Endothelial cell of hepatic sinusoid (primary cell): ENCODE measurements at regions not wholly inside any gene's neighbourhood (a gene's known extent, or its start where the extent isn't known, plus 50 kb on each side); places are given as distances from the start of the nearest gene placed in this dataset.

Experiments
- in situ Hi-C: cut with HindIII; loops from 2 replicates; pipeline ENCODE4 v1.10.0; 2017; ENCODE audit warnings: low sequenced_read_pairs

DNA sequence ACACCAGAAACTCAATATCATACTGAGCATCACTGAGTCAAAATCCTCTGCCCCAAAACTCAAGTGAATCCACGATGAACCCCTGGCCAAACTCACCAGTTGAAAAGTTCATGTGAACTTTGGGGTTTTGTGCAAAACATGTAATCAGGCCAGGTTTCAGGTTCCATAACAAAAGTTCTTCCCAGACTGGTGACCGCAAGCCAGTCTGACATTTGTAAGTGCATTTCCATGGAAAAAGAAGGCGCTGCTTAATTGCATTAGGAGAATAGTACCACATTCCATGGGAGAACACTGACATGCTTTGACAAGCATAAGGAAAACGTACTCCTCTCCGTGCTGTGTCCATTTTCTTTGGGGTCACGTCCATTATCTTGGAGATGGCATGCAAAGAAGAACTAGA, 567.0 kb downstream of the BNC2 start:
- in situ Hi-C loops = loop anchor here (5.0 kb wide), 1 partner anchor 51 kb away; no protein-coding TSS in a partner anchor

DNA sequence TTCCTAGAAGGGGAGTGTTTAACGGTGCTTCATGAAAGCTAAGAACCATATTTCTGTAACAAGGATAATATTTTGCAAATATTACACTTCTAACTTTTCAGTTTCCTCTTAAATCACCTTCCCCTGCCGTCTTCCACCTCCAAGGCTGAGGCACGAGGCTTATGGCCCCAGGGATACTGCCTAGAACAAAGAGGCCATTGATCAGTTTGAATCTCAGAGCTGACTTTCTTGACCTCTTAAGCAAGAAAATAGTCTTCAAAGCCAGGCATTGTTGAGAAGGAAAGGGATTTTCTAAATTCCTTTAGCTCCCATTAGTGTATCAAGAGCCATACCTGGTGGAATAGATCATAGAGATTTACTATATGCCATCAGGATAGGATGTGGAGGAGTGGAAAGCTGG, 566.2 kb downstream of the BNC2 start:
- in situ Hi-C loops = loop anchor here (5.0 kb wide), 1 partner anchor 52 kb away; no protein-coding TSS in a partner anchor

DNA sequence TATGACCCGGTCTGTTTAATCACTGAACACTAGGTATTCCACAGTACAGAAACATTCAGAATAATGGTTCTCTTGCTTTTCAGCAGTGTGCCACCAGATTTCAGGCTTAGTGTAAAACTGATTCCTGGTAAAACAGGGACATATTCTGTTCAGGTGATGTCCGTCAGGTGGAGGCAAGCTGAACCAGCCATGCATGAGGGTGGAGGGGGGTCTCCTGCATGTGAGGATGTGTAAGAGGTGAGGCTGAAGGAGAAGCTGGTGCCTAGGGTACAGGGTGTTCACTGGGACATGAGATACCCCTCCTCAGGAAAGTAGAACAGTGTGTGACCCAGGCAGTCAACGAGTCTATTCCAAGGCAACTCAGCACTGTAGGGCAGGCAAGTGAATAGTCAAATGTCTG, 563.9 kb downstream of the BNC2 start:
- in situ Hi-C loops = no loop called here

DNA sequence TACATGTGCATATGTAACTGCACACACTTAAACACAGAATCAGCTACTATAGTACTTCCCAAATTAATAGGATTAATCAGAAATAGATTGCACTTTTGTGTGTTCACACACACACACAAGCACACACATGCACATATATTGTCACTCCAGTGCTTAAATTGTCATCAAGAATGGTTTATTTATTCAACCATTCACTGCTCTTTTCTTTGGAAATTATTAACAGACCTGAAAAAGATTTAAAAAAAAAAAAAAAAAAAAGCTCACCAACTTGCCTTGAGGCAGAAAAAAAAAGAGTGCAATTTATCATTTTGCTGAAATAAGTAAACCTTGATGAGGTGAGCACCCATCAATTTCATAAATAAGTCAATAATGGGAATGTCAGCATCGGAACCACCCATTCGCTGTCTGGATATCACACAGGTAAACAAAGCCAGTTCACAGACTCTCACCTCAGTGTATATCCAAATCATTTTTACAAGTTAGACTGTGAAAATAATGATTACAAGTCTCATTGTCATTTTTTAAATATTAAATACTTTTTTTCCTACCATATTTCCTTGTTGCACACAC, 562.8 kb downstream of the BNC2 start:
- in situ Hi-C loops = no loop called here

DNA sequence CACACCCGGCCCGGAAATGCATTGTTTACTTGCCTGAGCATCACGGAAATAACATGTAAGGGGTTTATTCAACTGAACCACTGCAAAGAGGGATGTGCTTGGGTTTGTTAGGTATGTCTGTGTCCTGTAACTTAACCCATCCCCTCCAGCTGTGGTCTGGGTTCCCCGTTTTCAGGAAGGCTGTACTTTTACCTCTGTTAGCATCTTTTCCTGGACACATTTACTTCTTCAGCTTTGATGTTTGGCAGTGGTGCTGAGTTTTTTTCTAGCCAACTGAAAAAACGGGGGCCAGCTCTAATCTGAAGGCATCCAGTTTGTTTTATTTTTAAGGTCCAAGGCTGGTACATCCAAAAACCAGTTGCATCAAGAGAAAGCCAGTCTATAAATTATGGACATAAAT, 561.8 kb downstream of the BNC2 start:
- in situ Hi-C loops = no loop called here

DNA sequence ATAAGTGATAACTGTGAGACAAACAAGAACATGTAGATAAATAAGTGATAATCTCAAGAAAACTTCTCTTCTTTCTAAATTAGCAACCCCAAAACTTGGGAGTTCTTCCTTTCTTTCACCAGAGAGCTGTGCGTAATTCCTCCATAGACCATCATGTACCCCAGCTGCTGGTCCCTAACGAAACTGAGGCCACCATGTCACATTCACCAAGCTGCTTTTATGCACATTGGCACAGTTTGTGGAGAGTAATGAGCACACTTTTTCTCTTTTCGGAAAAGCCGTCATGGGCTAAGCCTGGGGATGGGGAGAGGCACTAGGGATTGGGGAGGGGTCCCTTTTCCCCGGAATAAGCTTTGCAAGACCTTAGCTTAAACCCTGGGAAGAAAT, 561.4 kb downstream of the BNC2 start:
- in situ Hi-C loops = no loop called here

DNA sequence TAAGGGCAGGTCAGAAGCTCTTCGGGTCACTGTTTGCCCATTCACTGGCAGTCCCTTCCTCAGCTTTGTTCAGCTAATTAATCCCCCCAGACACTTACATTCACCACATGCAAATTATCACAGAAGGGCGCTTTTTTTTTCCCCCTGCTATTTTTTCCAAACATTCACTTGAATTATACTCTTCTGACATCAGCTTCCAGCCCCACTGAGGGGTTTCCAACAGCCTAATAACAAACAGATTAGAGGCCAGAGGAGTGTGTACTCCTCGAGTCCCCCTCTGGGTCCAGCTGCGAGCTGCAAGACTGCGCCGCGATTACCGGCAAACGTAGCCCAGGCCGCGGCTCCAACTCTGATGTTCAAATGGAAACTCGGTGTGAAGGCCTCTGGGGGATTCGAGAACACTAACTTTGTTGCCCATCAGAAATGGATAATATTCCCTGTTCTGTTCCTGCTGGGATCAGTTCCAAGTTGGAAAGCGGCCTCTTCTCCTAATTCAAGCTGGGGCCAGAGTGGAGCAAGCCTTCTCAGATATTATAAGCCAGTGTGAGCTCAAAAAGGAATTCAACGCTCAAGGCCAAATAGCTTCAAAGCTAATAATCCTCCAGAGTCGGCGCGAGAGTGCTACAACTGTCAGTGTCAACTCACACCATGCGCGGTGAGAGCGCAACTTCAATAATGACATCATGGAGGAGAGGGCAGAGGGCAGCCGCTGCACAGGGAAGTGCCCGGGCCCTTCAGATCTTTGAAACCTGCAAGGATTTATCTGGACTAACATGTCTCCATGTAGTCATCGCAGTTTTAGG, 560.8 kb downstream of the BNC2 start:
- in situ Hi-C loops = no loop called here

DNA sequence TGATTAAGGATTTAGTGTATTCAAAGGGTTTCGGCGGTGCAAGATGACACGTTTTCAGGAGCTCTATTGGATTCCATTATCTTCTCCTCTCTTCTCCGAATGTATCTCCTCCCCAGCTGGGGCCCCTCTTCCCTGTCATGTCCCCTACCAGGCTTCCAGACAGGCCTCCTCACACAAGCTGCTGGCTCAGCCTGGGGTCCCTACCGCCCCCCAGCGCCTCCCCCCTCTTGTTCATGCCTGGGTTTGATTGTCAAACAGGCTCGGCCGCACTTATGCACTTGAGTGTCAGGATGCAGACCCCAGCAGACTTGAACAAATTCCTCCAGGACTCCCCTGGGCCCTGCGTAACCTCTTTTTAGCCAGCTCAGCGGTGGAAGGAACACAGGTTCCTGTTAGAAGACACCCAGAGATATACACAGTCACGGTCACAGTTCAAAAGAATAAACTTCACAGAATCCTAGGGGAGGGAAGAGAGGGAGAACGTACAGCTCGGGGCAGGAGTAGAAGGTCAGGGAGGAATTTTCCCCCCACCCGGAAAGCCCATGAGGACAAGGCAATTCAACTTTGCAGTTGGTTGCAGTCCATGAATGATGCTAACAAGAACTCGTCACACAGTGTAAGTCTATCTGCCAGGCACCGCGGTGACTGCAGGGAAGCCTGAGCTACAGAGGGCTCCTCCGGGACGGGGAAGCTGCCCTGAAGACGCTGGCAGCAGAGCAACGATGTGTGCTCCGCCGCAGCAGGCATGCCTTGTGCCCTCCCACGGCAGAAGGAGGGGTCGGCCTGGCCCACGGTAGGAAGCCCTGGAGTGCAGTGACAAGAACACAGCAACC, 560.0 kb downstream of the BNC2 start:
- in situ Hi-C loops = no loop called here

DNA sequence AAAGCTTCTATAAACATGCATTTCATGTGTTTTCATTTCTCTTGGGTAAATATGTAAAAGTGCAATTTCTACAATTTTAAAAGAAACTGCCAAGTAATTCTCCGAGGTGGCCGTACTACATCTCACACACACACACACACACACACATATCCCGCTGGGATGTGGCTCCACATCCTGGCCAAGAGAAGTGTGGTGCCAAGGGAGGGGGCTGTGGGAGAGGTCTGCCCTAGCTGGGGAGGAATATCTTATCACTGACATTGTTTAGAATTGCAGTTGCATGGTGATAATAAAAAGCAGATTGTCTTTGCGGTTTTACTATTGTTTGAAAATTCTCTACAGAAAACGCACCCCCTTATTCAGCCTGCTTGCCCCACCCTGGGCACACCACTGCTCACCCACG, 558.4 kb downstream of the BNC2 start:
- in situ Hi-C loops = no loop called here

DNA sequence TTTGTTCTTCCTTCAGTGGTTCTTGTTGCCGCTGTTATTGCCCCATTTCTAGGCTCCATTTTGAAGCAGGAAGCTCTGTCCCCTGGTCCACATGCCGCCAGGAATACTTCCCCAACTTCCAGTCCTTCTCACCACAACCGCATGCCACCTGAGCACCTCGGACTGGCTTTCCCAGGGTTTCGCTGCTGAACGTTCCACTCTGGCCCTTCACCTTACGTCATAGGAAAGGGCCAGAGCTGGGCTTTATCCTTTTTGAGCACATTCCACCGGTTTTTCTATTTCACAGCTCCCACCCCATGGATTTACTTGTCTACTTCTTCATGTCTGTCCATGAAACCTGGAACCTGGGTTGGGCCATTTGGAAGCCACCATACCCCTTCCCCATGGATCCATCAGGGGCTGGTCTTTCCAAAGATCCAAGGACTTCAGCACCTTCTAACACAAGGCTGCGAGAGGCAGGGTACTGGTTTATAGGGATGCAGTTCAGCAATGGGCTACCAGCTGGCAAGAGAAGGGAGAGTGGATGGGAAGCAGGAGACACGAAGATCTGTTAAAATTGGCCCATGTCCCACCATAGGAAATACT, 557.4 kb downstream of the BNC2 start:
- in situ Hi-C loops = no loop called here

DNA sequence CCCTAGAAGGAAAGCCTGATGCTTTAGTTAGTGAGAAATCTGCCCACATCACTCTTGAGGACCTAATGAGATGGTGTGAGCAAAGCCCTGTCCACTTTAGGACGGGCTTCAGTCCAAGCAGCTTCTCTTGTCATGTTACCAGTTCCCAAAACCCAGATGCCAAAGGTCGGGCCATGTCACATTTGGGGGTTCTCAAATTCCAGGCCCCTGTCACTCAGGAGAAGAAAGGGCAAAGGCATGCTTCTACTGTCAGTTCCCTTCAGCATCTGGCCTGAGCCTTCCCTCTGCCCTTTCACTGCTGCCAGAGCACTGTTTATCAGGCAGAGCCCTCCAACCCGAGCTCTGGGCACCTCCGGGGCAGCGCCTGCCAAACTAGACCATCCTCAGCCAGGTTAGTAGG, 556.0 kb downstream of the BNC2 start:
- in situ Hi-C loops = no loop called here

DNA sequence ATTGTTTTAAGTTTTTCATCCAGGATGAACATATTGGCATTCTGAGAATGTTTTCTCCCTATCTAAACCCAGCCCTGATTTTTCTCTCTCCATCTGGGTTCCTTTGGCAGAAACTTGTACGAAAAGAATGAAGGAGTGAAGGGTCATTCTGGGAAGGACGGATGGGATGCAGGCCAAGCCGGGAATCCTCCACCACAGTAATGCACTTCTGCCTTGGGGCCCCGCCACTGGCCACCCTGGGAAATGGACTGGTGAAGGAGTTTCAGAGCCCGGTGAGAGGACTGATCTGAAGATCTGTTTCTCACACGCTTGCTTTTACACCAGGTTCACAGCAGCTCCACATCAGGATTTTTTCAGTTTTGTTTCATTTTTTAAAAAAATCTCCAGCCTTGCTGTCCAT, 554.8 kb downstream of the BNC2 start:
- in situ Hi-C loops = no loop called here

DNA sequence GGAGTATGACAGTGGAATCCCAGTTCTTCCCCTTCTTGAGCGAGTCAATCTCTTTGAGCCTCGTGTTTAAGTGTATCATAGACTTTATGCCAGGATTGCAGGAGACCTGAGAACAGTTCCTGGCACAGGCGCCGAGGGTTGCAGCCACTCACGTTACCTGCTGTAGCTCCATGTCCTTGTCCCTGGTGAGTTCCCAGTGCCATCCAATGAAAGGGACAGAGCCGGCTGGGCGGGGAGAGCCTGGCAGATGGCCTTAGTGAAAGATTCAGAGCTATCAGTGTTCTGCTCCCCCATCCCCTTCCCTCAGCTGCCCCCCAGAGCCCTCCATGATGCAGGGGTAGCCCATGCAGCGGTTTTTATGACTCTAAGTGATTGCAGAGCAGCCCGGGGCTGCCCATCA, 554.0 kb downstream of the BNC2 start:
- in situ Hi-C loops = no loop called here

DNA sequence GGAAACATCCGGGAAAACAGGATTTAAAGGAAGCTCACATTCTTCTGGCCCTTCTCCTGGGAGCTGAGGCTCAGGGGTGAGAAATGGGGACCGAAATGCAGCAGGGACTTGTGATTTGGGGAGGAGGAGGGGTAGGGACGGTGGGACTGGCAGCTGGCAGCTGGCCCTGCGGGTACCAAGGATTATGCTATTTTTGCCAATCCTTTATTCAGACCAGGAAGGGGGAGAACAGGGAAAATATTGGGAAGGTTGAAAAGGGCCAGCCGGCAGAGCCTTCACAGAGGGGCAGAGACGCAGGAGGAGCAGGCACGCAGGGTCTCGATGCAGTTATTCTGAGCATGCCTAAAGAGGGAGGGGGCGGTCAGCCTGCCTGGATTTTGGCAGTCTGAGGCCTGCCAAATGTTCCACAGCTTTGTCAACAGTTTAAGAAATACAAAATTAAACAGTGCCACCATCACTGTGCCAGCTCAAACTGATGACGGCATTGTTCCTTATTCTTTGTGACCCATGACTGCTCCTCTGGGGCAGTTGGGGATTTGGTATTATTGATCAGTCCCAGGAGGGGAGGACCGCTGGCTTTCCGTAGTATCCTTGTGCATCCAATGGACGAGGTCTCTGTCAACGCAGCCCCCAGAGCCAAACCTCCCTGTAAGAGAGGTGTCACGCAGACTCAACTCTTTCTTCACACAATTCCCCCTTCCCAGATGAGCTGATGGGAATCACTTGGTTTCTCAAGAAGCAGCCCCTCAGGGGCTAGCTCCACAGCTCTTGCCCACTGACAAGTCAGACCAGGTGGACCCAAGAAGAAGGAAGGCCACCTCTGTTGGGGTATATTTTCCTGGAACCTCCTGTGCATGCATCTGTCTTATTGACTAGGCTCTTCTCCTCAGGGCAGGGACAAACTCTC, 553.3 kb downstream of the BNC2 start:
- in situ Hi-C loops = no loop called here

DNA sequence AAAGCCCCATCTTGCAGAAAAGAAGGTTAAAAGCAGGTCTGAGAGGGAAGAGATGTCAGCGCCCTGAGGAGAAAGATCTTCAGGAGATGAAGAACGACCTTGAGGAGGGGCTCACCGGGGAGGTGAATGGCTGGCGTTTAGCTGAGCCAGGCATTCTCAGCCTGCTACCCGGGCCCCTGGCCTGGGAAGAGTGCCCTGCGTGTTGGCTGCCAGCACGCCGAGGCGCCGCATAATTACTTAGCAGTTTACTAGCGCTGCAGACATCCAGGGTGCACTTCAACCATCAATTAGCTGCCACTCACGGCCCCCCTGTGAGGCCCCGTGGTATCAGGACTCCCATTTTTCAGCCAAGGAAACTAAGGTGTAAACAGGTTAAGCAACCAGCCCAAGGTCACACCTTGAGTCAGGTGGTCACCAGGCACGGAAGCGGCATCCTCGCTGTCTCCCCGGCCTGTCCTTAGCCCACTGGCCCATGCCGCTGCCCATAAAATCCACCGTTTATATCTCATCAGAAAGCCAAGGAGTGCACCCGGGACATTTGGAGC, 551.9 kb downstream of the BNC2 start:
- in situ Hi-C loops = no loop called here

DNA sequence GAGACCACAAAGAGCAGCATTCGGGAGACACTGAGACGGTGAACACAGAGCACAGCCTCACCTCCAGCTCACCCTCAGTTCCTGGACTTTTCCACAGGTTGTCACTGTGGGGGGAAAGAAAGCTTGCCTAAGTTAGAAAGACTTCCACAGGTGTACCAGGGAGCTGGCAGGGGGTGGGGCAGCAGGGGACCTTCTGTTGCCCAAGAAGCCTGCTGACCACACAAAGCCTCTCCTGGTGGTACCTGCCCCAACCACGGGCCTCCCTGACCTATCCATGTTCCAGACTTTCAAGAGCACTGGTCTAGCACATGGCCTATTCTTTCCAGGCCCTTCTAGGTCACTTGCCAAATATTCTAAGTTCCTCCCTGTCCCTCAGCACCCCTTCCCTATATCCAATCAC, 550.8 kb downstream of the BNC2 start:
- in situ Hi-C loops = no loop called here

DNA sequence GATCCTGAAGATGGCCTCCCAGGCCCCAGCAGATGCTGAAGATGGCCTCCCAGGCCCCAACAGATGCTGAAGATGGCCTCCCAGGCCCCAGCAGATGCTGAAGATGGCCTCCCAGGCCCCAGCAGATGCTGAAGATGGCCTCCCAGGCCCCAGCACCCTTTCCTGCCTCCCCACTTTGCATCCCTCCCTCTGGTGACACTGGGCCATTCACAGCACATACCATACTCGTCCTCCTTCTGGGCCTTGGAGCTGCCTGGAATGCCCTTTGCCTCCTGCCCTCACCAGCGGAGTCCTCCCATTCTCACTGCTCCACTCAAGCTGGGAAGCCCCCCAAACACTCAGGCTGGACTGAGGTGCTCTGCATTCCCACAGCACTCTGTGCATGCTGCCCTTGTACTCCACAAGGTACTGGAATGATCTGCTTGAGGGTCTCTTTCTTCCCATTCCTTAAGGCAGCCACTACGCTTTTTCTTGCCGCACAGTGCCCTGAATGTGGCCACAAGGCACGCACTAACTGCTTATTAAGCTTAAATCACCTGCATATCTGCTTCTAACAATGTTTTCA, 550.0 kb downstream of the BNC2 start:
- in situ Hi-C loops = no loop called here

DNA sequence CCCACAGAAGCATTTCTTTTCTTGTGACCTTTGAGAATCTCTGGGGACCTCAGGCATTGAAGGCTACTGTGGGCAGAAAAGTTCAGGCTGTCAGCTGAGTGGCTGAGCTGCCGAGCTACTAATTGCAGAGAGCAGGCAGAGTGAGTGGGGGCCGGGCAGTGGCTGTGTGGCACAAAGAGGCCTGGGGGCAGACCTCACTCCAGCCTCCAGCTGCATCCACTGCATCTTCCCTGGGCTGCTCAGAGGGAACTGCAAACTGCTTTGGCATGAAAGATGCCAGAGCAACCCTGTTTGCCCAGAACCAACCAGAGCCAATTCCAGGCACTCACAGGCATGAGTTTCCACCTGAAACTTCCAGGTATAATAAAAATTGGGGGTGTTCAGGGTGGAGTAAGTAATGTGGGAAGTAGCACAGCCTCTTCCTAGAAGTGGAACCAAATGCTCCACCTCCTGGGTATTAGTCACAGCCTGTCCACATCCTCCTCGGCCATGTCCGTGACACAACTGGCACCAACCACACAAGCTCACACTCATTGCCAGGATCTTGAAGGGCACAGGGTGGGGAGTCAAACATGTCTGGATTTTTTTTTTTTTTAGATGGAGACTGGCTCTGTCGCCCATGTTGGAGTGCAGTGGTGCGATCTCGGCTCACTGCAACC, 548.9 kb downstream of the BNC2 start:
- in situ Hi-C loops = no loop called here

DNA sequence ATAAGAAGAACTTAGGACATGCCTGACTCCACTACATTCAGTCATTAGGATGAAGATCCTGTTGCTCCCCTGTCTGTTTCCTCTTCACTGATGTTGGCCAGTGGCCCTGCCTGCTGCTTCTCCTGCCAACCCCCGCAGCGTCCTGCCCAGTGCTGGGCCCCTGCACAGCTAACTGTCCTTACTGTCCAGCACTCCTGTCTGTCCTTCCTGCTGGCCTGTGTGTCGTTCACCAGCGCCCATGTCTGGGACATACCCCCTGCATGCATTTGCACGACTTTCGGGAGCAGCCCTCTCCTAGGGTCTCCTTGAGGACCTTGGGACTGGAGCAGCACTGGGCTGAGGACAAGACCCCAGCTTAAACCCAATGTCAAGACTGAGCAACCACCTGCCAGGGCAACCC, 547.6 kb downstream of the BNC2 start:
- in situ Hi-C loops = no loop called here
